ENCODE measurements at regions not wholly inside any gene's neighbourhood (a gene's known extent, or its start where the extent isn't known, plus 50 kb on each side); places are given as distances from the start of the nearest gene placed in this dataset.

GRCh38 chr11:91795139-91795887, 429.3 kb upstream of the FAT3 start:
- H3K27ac ChIP-seq = no peak overlapping the region
- H3K36me3 ChIP-seq (ENCODE audit: insufficient read depth in 1 of 2, low read depth in 1 of 2) = no peaks in the 10 kb centered on the region
- H3K4me1 ChIP-seq = no peaks in the 10 kb centered on the region
- intact Hi-C loops (cut with DNase I) = no loop called here
- no peaks in the 10 kb centered on the region for H3K9me3 ChIP-seq
- no peak for DNase-seq
- H3K4me3 ChIP-seq = no peak overlapping the region
- 63 to 65% (median 65%) methylated on average over 2 of the region's 2 CpGs for WGBS, 3 donors
- TF ChIP-seq CTCF (IDR thresholded peaks at IDR 0.05) = no peak
- H3K27me3 ChIP-seq (ENCODE audit: insufficient read depth in 3 of 3, low read length in 2 of 3) = no peaks in the 10 kb centered on the region
- ATAC-seq = no peak

- H3K27ac ChIP-seq = no peak overlapping the region
- 72 to 80% (median 76%) methylated on average over 3 of the region's 3 CpGs for WGBS, 3 donors
- intact Hi-C loops (cut with DNase I) = no loop called here
- no peak for TF ChIP-seq CTCF (IDR thresholded peaks at IDR 0.05)
- ATAC-seq = no peak
- H3K4me3 ChIP-seq = no peak overlapping the region
- H3K27me3 ChIP-seq (ENCODE audit: insufficient read depth in 3 of 3, low read length in 2 of 3) = no peaks in the 10 kb centered on the region
- no peaks in the 10 kb centered on the region for H3K9me3 ChIP-seq
- H3K36me3 ChIP-seq (ENCODE audit: insufficient read depth in 1 of 2, low read depth in 1 of 2) = no peaks in the 10 kb centered on the region
- DNase-seq = no peak
- no peaks in the 10 kb centered on the region for H3K4me1 ChIP-seq
These were observed 430.5 kb upstream of the FAT3 start for GRCh38 chr11:91794146-91794545.

DNA sequence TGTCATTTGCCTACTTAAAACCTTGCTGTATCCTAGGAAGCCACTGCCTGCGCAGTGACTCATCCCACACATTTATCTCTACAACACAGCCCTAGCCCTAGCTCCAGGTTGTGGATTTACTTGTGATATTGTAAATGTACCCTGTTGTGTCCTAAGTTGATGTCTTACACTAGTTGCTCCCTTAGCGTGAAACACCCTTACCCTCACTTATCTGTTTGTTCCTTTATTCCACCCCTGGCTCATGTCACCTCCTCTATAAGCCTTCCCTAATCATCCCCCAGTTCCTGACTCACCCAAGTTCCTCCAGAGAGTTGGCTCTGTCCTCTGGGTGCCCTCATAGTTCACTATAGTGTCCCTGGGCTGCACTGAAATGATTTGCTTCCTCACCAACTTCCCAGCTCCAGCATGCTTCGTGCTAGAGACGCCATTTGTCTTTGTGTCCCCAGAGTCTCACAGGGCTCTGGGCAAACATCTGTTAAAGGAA, 431.8 kb upstream of the FAT3 start:
- Histone ChIP-seq H3K36me3 (ENCODE audit: insufficient read depth in 1 of 2, low read depth in 1 of 2) (no peaks in the 10 kb centered on the region), H3K4me3 (no peak overlapping the region), H3K9me3 (no peaks in the 10 kb centered on the region), H3K27me3 (ENCODE audit: insufficient read depth in 3 of 3, low read length in 2 of 3) (no peaks in the 10 kb centered on the region), H3K27ac (no peak overlapping the region), H3K4me1 (no peaks in the 10 kb centered on the region)
- DNase-seq (no peak), ATAC-seq (no peak)
- intact Hi-C loops (cut with DNase I) = no loop called here
- WGBS, 3 donors = 67 to 78% (median 77%) methylated on average over 4 of the region's 4 CpGs
- TF ChIP-seq CTCF (IDR thresholded peaks at IDR 0.05) = no peak

- no peaks in the 10 kb centered on the region for H3K4me1 ChIP-seq
- no peak overlapping the region for H3K27ac ChIP-seq
- intact Hi-C loops (cut with DNase I) = no loop called here
- 62 to 82% (median 69%) methylated on average over 3 of the region's 3 CpGs for WGBS, 3 donors
- H3K36me3 ChIP-seq (ENCODE audit: insufficient read depth in 1 of 2, low read depth in 1 of 2) = no peaks in the 10 kb centered on the region
- TF ChIP-seq CTCF (IDR thresholded peaks at IDR 0.05) = no peak
- ATAC-seq = no peak
- no peak for DNase-seq
- H3K27me3 ChIP-seq (ENCODE audit: insufficient read depth in 3 of 3, low read length in 2 of 3) = no peaks in the 10 kb centered on the region
- no peak overlapping the region for H3K4me3 ChIP-seq
- no peaks in the 10 kb centered on the region for H3K9me3 ChIP-seq
These were observed 433.5 kb upstream of the FAT3 start for GRCh38 chr11:91791171-91791468.

Data from psoas muscle (tissue), 7 donors.